Ascending aorta (tissue), 2 donors: ENCODE measurements at regions not wholly inside any gene's neighbourhood (a gene's known extent, or its start where the extent isn't known, plus 50 kb on each side); places are given as distances from the start of the nearest gene placed in this dataset.

ENCODE experiments used
- DNase-seq, 2 donors: peaks; one replicate each; pipeline ENCODE4 v3.0.0-alpha.2; 2019; ENCODE audit warnings: low spot score in 2 of 2
- H3K27ac ChIP-seq, 2 donors: fragments of 200-600 bp; sonication (generic); one replicate each; pipeline ENCODE4 v1.5.1; 2016 to 2017; ENCODE audit warnings: mild to moderate bottlenecking in 1 of 2
- H3K27me3 ChIP-seq: fragments of 200-600 bp; sonication (generic); one replicate; pipeline ENCODE4 v1.5.1; 2017
- H3K36me3 ChIP-seq, 2 donors: fragments of 200-600 bp; sonication (generic); one replicate each; pipeline ENCODE4 v1.5.1; 2016
- H3K4me1 ChIP-seq, 2 donors: fragments of 200-600 bp; sonication (generic); one replicate each; pipeline ENCODE4 v1.5.1; 2016 to 2017; ENCODE audit warnings: mild to moderate bottlenecking in 1 of 2
- H3K4me3 ChIP-seq, 2 donors: fragments of 200-600 bp; sonication (generic); one replicate each; pipeline ENCODE4 v1.5.1; 2016 to 2017; ENCODE audit warnings: mild to moderate bottlenecking in 1 of 2
- H3K9me3 ChIP-seq, 2 donors: fragments of 200-600 bp; sonication (generic); one replicate each; pipeline ENCODE4 v1.5.1; 2016
- CTCF ChIP-seq, 3 experiments: fragments of 200-600 bp in 2 of 3; fragments of 450-650 bp in 1 of 3; sonication (generic) in 2 of 3; IDR thresholded peaks; one replicate each; pipeline ENCODE4 v1.5.1; 2016 to 2019; ENCODE audit warnings: antibody characterized with exemption in 3 of 3, mild to moderate bottlenecking in 1 of 3, moderate library complexity in 1 of 3
- intact Hi-C: fragments of 100-400 bp; cut with DNase I; formaldehyde crosslinking; loops from one replicate; pipeline ENCODE4 v1.15.1; 2023

- Histone ChIP-seq H3K27me3 (no peaks in the 10 kb centered on the region), H3K27ac (no peak overlapping the region), H3K4me3 (no peak overlapping the region), H3K36me3 (no peaks in the 10 kb centered on the region), H3K4me1 (no peaks in the 10 kb centered on the region), H3K9me3 (no peaks in the 10 kb centered on the region)
- TF ChIP-seq CTCF (IDR thresholded peaks at IDR 0.05): no peak
- no peak for DNase-seq
- intact Hi-C loops: no loop called here
Observed at GRCh38 chr13:64798422-64798821, 2431.7 kb downstream of the PCDH9 start.

- Histone ChIP-seq H3K27me3 (no peaks in the 10 kb centered on the region), H3K9me3 (no peaks in the 10 kb centered on the region), H3K36me3 (no peaks in the 10 kb centered on the region), H3K4me3 (no peak overlapping the region), H3K27ac (no peak overlapping the region), H3K4me1 (no peaks in the 10 kb centered on the region)
- intact Hi-C loops: no loop called here
- DNase-seq: no peak
- no peak for TF ChIP-seq CTCF (IDR thresholded peaks at IDR 0.05)
Observed at GRCh38 chr13:64793592-64793991, 2436.5 kb downstream of the PCDH9 start.

- Histone ChIP-seq H3K4me1 (no peaks in the 10 kb centered on the region), H3K9me3 (no peaks in the 10 kb centered on the region), H3K4me3 (no peak overlapping the region), H3K36me3 (no peaks in the 10 kb centered on the region), H3K27me3 (no peaks in the 10 kb centered on the region), H3K27ac (no peak overlapping the region)
- TF ChIP-seq CTCF (IDR thresholded peaks at IDR 0.05): no peak
- intact Hi-C loops: no loop called here
- no peak for DNase-seq
Observed at GRCh38 chr13:64793131-64793530, 2437.0 kb downstream of the PCDH9 start.

- H3K36me3 ChIP-seq: no peaks in the 10 kb centered on the region
- DNase-seq: no peak
- no peaks in the 10 kb centered on the region for H3K4me1 ChIP-seq
- H3K27ac ChIP-seq: no peak overlapping the region
- no peaks in the 10 kb centered on the region for H3K9me3 ChIP-seq
- no peaks in the 10 kb centered on the region for H3K27me3 ChIP-seq
- TF ChIP-seq CTCF (IDR thresholded peaks at IDR 0.05): no peak
- intact Hi-C loops: no loop called here
- H3K4me3 ChIP-seq: no peak overlapping the region
Observed at GRCh38 chr13:64791373-64791772, 2438.8 kb downstream of the PCDH9 start.

- H3K9me3 ChIP-seq: no peaks in the 10 kb centered on the region
- intact Hi-C loops: no loop called here
- no peaks in the 10 kb centered on the region for H3K4me1 ChIP-seq
- no peak for TF ChIP-seq CTCF (IDR thresholded peaks at IDR 0.05)
- H3K27me3 ChIP-seq: no peaks in the 10 kb centered on the region
- H3K36me3 ChIP-seq: no peaks in the 10 kb centered on the region
- H3K4me3 ChIP-seq: no peak overlapping the region
- no peak overlapping the region for H3K27ac ChIP-seq
- no peak for DNase-seq
Observed at GRCh38 chr13:64782466-64782865, 2447.7 kb downstream of the PCDH9 start.

GRCh38 chr13:64778002-64778401 is 2452.1 kb downstream of the PCDH9 start:
- H3K9me3 ChIP-seq: no peaks in the 10 kb centered on the region
- no peak overlapping the region for H3K4me3 ChIP-seq
- H3K27me3 ChIP-seq: no peaks in the 10 kb centered on the region
- no peak overlapping the region for H3K27ac ChIP-seq
- no peak for DNase-seq
- H3K36me3 ChIP-seq: no peaks in the 10 kb centered on the region
- intact Hi-C loops: no loop called here
- H3K4me1 ChIP-seq: no peaks in the 10 kb centered on the region
- TF ChIP-seq CTCF (IDR thresholded peaks at IDR 0.05): no peak
